Neural progenitor cell (in vitro differentiated cells): ENCODE measurements at regions not wholly inside any gene's neighbourhood (a gene's known extent, or its start where the extent isn't known, plus 50 kb on each side); places are given as distances from the start of the nearest gene placed in this dataset.
"Not testable (repeated sequence)": the region's sequence is repeated elsewhere in the genome, so short reads cannot be mapped to it uniquely, and the experiment has no call there.

Source experiments
- DNase-seq: peaks from one replicate; pipeline ENCODE4 v3.0.0-alpha.2; 2016; ENCODE audit warnings: low spot score
- H2AFZ ChIP-seq: fragments of 200-600 bp; sonication (generic); replicated peaks from 2 replicates; pipeline ENCODE4 v1.6.1; 2016; ENCODE audit warnings: antibody characterized with exemption
- H3F3A ChIP-seq: fragments of 200-600 bp; sonication (generic); 2 replicates; pipeline ENCODE4 v1.6.1; 2016; ENCODE audit warnings: antibody characterized with exemption, low read depth
- H3K27ac ChIP-seq: fragments of 200-600 bp; sonication (generic); 2 replicates; pipeline ENCODE4 v1.5.1; 2016; ENCODE audit warnings: mild to moderate bottlenecking
- H3K27me3 ChIP-seq: fragments of 200-600 bp; sonication (generic); 2 replicates; pipeline ENCODE4 v1.6.1; 2016; ENCODE audit warnings: mild to moderate bottlenecking, moderate library complexity
- H3K36me3 ChIP-seq: fragments of 200-600 bp; sonication (generic); 2 replicates; pipeline ENCODE4 v1.5.1; 2016
- H3K4me1 ChIP-seq: fragments of 200-600 bp; sonication (generic); 2 replicates; pipeline ENCODE4 v1.6.1; 2016; ENCODE audit warnings: mixed run types
- H3K4me2 ChIP-seq: fragments of 200-600 bp; sonication (generic); 2 replicates; pipeline ENCODE4 v1.6.1; 2016
- H3K4me3 ChIP-seq: fragments of 200-600 bp; sonication (generic); 2 replicates; pipeline ENCODE4 v1.5.1; 2016
- H3K79me2 ChIP-seq: fragments of 200-600 bp; sonication (generic); 2 replicates; pipeline ENCODE4 v1.6.1; 2016; ENCODE audit warnings: low read depth
- H3K9ac ChIP-seq: fragments of 200-600 bp; sonication (generic); 2 replicates; pipeline ENCODE4 v1.6.1; 2016
- H3K9me3 ChIP-seq: fragments of 200-600 bp; sonication (generic); 2 replicates; pipeline ENCODE4 v1.5.1; 2016; ENCODE audit warnings: low read depth
- H4K20me1 ChIP-seq: fragments of 200-600 bp; sonication (generic); 2 replicates; pipeline ENCODE4 v1.6.1; 2016; ENCODE audit warnings: low read depth
- H3K27ac Mint-ChIP-seq: 3 replicates; pipeline ENCODE4 v1.8.0; 2021; ENCODE audit warnings: mixed read lengths
- H3K27me3 Mint-ChIP-seq: 2 replicates; pipeline ENCODE4 v1.8.0; 2022; ENCODE audit warnings: low read depth, mild to moderate bottlenecking, inconsistent platforms, moderate library complexity, mixed read lengths; ENCODE audit not compliant: insufficient read depth
- H3K36me3 Mint-ChIP-seq: 3 replicates; pipeline ENCODE4 v1.8.0; 2021; ENCODE audit warnings: mixed read lengths
- H3K4me1 Mint-ChIP-seq: 3 replicates; pipeline ENCODE4 v1.8.0; 2021; ENCODE audit warnings: mixed read lengths
- H3K4me3 Mint-ChIP-seq: 3 replicates; pipeline ENCODE4 v1.8.0; 2021; ENCODE audit warnings: mild to moderate bottlenecking, moderate library complexity, mixed read lengths
- H3K9me3 Mint-ChIP-seq: 3 replicates; pipeline ENCODE4 v1.8.0; 2020; ENCODE audit warnings: mixed read lengths
- CTCF ChIP-seq: fragments of 200-600 bp; sonication (generic); IDR thresholded peaks from 2 replicates; pipeline ENCODE4 v1.5.1; 2017; ENCODE audit warnings: antibody characterized with exemption, mild to moderate bottlenecking
- EZH2 ChIP-seq: fragments of 200-600 bp; sonication (generic); IDR thresholded peaks from 2 replicates; pipeline ENCODE4 v1.6.1; 2017; ENCODE audit warnings: antibody characterized with exemption, mild to moderate bottlenecking, moderate library complexity
- EZH2phosphoT487 ChIP-seq: fragments of 200-600 bp; sonication (generic); IDR thresholded peaks from 2 replicates; pipeline ENCODE4 v1.6.1; 2017; ENCODE audit warnings: antibody characterized with exemption

- no peaks in the 10 kb centered on the region for H4K20me1 ChIP-seq
- peaks cover 13% of the 10 kb centered on the region for H3K9me3 Mint-ChIP-seq
- no peak overlapping the region for H3K4me3 Mint-ChIP-seq
Observed at GRCh38 chr21:32876426-32876825, 104.9 kb upstream of the PAXBP1 start.

GRCh38 chr21:32877888-32878287 is 106.3 kb upstream of the PAXBP1 start:
- not testable (repeated sequence) for H3K79me2 ChIP-seq, H3K4me1 ChIP-seq, H3K36me3 Mint-ChIP-seq, DNase-seq, H3K36me3 ChIP-seq, H3K4me2 ChIP-seq, H3K9ac ChIP-seq, H2AFZ ChIP-seq, H3K27me3 Mint-ChIP-seq, H3K27ac Mint-ChIP-seq, H4K20me1 ChIP-seq, H3K27ac ChIP-seq, H3F3A ChIP-seq, H3K9me3 ChIP-seq, H3K4me1 Mint-ChIP-seq, H3K27me3 ChIP-seq, H3K9me3 Mint-ChIP-seq, H3K4me3 ChIP-seq, H3K4me3 Mint-ChIP-seq

More at GRCh38 chr21:32876426-32876825, 104.9 kb upstream of the PAXBP1 start:
- H3K27ac ChIP-seq: no peak overlapping the region
- no peak overlapping the region for H3K27ac Mint-ChIP-seq
- no peaks in the 10 kb centered on the region for H3K4me1 ChIP-seq
- no peaks in the 10 kb centered on the region for H3F3A ChIP-seq
- H3K79me2 ChIP-seq: no peaks in the 10 kb centered on the region
- H3K4me1 Mint-ChIP-seq: peaks cover 6% of the 10 kb centered on the region
- H3K36me3 ChIP-seq: no peaks in the 10 kb centered on the region
- no peak overlapping the region for H3K4me3 ChIP-seq
- DNase-seq: no peak
- no peak overlapping the region for H2AFZ ChIP-seq
- peaks cover 2% of the 10 kb centered on the region for H3K36me3 Mint-ChIP-seq
- H3K9me3 ChIP-seq: no peaks in the 10 kb centered on the region
- peaks cover 4% of the 10 kb centered on the region for H3K27me3 Mint-ChIP-seq
- H3K9ac ChIP-seq: no peak overlapping the region
- TF ChIP-seq EZH2 (no peak), EZH2phosphoT487 (no peak), CTCF (no peak)
- H3K27me3 ChIP-seq: no peaks in the 10 kb centered on the region
- no peak overlapping the region for H3K4me2 ChIP-seq

- H3K79me2 ChIP-seq: no peaks in the 10 kb centered on the region
- Mint-ChIP-seq H3K4me3 (no peak overlapping the region), H3K27ac (no peak overlapping the region), H3K4me1 (peaks cover 6% of the 10 kb centered on the region), H3K9me3 (peaks cover 5% of the 10 kb centered on the region), H3K27me3 (peaks cover 6% of the 10 kb centered on the region), H3K36me3 (peaks cover 2% of the 10 kb centered on the region)
- no peak overlapping the region for H3K4me3 ChIP-seq
- no peaks in the 10 kb centered on the region for H3K9me3 ChIP-seq
- no peak for TF ChIP-seq EZH2phosphoT487
- no peak for DNase-seq
- H3K4me2 ChIP-seq: no peak overlapping the region
- no peaks in the 10 kb centered on the region for H3K36me3 ChIP-seq
- H3K27ac ChIP-seq: no peak overlapping the region
- H3K4me1 ChIP-seq: no peaks in the 10 kb centered on the region
- H3K27me3 ChIP-seq: no peaks in the 10 kb centered on the region
- H3F3A ChIP-seq: no peaks in the 10 kb centered on the region
- H2AFZ ChIP-seq: no peak overlapping the region
- H4K20me1 ChIP-seq: no peaks in the 10 kb centered on the region
- H3K9ac ChIP-seq: no peak overlapping the region
Observed at GRCh38 chr21:32878661-32879060, 107.1 kb upstream of the PAXBP1 start.

GRCh38 chr21:32881458-32881857 is 109.9 kb upstream of the PAXBP1 start:
- Mint-ChIP-seq H3K27me3 (peaks cover 8% of the 10 kb centered on the region), H3K4me1 (peaks cover 8% of the 10 kb centered on the region), H3K36me3 (no peaks in the 10 kb centered on the region), H3K4me3 (no peak overlapping the region), H3K27ac (no peak overlapping the region), H3K9me3 (no peaks in the 10 kb centered on the region)
- no peaks in the 10 kb centered on the region for H3K36me3 ChIP-seq
- no peak overlapping the region for H3K9ac ChIP-seq
- H2AFZ ChIP-seq: no peak overlapping the region
- no peaks in the 10 kb centered on the region for H3K79me2 ChIP-seq
- no peak overlapping the region for H3K4me2 ChIP-seq
- no peak overlapping the region for H3K27ac ChIP-seq
- no peak overlapping the region for H3K4me3 ChIP-seq
- no peaks in the 10 kb centered on the region for H3K4me1 ChIP-seq
- TF ChIP-seq EZH2phosphoT487 (no peak), CTCF (no peak), EZH2 (no peak)
- no peaks in the 10 kb centered on the region for H3K27me3 ChIP-seq
- H3K9me3 ChIP-seq: no peaks in the 10 kb centered on the region
- no peaks in the 10 kb centered on the region for H4K20me1 ChIP-seq
- no peaks in the 10 kb centered on the region for H3F3A ChIP-seq
- DNase-seq: no peak
